ENCODE measurements at regions not wholly inside any gene's neighbourhood (a gene's known extent, or its start where the extent isn't known, plus 50 kb on each side); places are given as distances from the start of the nearest gene placed in this dataset.

DNA sequence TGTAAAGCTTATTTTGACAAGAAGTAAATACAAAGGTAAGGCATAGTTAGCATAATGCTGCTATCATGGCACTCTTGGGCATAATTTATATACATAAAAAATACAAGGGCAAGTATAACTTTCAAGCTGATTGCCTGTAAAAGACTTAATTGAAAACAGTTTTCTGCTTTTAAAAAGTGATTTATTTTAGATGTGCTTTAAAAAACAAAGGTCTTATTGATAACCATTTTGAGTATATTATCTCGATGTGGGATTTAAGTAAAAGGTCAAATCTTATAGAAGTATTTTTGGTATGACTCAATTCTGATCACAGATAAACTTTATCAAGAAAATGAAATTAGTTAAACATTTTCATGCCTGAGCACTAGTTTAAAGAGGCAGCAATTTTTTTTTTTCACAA, 175.8 kb downstream of the KCNRG start:
- Mint-ChIP-seq H3K36me3 (ENCODE audit: low read depth) (peaks cover 18% of the 10 kb centered on the region), H3K4me1 (peaks cover 13% of the 10 kb centered on the region), H3K27ac (no peak overlapping the region), H3K4me3 (no peak overlapping the region), H3K27me3 (ENCODE audit: low read depth, poor library complexity) (no peaks in the 10 kb centered on the region), H3K9me3 (peaks cover 12% of the 10 kb centered on the region)
- TF ChIP-seq, protein P1, sequence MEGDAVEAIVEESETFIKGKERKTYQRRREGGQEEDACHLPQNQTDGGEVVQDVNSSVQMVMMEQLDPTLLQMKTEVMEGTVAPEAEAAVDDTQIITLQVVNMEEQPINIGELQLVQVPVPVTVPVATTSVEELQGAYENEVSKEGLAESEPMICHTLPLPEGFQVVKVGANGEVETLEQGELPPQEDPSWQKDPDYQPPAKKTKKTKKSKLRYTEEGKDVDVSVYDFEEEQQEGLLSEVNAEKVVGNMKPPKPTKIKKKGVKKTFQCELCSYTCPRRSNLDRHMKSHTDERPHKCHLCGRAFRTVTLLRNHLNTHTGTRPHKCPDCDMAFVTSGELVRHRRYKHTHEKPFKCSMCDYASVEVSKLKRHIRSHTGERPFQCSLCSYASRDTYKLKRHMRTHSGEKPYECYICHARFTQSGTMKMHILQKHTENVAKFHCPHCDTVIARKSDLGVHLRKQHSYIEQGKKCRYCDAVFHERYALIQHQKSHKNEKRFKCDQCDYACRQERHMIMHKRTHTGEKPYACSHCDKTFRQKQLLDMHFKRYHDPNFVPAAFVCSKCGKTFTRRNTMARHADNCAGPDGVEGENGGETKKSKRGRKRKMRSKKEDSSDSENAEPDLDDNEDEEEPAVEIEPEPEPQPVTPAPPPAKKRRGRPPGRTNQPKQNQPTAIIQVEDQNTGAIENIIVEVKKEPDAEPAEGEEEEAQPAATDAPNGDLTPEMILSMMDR (IDR thresholded peaks at IDR 0.05), result no peak
- DNase-seq, result no peak

DNA sequence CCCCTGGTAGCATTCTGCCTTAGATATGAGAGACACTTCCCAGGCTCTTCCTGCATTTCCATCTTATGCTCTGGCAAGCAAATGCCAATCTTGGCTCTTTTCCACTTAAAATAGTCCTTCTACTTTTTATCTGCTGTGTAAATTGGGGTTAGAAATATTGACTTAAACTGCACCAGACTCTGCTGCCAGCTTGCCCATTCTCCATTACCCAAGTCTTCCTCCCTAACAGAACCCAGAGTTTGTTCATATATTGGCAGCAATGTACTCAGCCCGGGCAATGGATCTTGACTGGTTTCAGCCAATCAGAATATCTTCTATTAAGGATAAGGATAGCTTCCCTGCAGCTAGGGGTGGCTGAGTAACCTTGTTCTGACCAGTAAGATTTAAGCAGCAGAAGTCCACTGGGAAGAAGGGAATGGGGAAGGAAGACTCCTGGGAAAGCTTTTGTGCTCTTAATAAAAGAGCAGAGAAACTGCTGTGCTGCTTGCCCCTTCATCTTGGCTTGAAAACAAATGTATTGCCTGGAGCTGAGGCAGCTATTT, 177.1 kb downstream of the KCNRG start:
- no peaks in the 10 kb centered on the region for H3K9me3 Mint-ChIP-seq
- no peaks in the 10 kb centered on the region for H3K27me3 Mint-ChIP-seq (ENCODE audit: low read depth, poor library complexity)

DNA sequence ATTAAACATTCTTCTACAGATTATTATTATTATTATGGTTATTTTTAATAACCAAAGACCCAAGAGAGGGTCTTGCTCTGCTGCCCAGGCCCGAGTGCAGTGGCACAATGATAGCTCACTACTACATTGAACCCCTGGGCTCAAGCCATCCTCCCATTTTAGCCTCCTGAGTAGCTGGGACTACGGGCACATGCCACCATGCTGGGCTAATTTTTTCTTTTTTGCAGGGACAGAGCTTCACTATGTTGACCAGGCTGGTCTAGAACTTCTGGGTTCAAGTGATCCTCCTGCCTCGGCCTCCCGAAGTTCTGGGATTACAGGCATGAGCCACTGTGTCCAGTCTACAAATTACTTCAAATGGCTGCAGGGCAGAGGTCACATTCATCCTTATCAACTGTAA, 179.8 kb downstream of the KCNRG start:
- peaks cover under 1% of the 10 kb centered on the region for H3K27me3 Mint-ChIP-seq (ENCODE audit: low read depth, poor library complexity)
- H3K4me3 Mint-ChIP-seq, result no peak overlapping the region
- TF ChIP-seq, protein P1 (IDR thresholded peaks at IDR 0.05), result no peak
- peaks cover 6% of the 10 kb centered on the region for H3K4me1 Mint-ChIP-seq
- DNase-seq, result no peak
- H3K9me3 Mint-ChIP-seq, result no peaks in the 10 kb centered on the region
- H3K36me3 Mint-ChIP-seq (ENCODE audit: low read depth), result peaks cover 29% of the 10 kb centered on the region
- no peak overlapping the region for H3K27ac Mint-ChIP-seq

More for the DNA sequence above, 177.1 kb downstream of the KCNRG start:
- Mint-ChIP-seq H3K36me3 (ENCODE audit: low read depth) (peaks cover 17% of the 10 kb centered on the region), H3K4me3 (no peak overlapping the region), H3K27ac (no peak overlapping the region), H3K4me1 (peaks cover 5% of the 10 kb centered on the region)
- DNase-seq, result no peak
- TF ChIP-seq, protein P1 (IDR thresholded peaks at IDR 0.05), result no peak

DNA sequence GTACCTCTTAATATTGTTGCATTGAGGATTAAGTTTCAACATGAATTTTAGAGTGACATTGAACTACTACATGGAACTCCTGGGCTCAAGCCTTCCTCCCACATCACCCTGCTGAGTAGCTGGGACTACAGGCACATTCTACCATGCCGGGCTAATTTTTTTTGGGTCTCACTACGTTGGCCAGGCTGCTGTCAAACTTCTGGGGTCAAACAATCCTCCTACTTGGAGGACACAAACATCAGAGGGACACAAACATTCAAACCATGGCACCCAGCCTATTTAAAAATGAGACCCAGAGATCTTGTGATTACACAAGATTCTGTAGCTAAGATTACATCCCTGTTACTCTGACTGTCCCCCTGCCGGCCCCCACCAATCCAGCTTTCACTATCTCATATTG, 180.9 kb downstream of the KCNRG start:
- Mint-ChIP-seq H3K9me3 (peaks cover 3% of the 10 kb centered on the region), H3K27ac (no peak overlapping the region), H3K36me3 (ENCODE audit: low read depth) (peaks cover 26% of the 10 kb centered on the region), H3K4me3 (no peak overlapping the region), H3K27me3 (ENCODE audit: low read depth, poor library complexity) (peaks cover 6% of the 10 kb centered on the region), H3K4me1 (peaks cover 15% of the 10 kb centered on the region)
- TF ChIP-seq, protein P1 (IDR thresholded peaks at IDR 0.05), result no peak
- DNase-seq, result no peak

DNA sequence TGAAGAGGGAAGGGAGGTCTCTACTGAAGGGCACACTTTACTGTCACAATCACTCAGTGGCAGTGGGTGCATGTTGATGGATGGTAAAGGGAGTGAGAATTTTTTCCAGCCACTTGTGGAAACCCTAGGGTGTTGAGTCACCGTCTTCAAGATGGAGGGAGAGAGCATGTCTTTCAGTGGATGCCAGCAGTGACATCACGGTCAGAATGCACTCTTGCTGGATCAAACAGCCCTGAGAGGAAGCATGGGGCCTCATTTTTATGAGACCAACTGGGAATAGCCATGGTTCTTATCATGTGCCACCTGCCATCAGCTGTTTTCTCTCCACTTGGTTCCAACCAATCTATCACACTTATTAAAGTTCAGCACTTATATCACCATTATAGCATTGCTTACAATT, 182.5 kb downstream of the KCNRG start:
- TF ChIP-seq, protein P1 (IDR thresholded peaks at IDR 0.05), result no peak
- no peak for DNase-seq

DNA sequence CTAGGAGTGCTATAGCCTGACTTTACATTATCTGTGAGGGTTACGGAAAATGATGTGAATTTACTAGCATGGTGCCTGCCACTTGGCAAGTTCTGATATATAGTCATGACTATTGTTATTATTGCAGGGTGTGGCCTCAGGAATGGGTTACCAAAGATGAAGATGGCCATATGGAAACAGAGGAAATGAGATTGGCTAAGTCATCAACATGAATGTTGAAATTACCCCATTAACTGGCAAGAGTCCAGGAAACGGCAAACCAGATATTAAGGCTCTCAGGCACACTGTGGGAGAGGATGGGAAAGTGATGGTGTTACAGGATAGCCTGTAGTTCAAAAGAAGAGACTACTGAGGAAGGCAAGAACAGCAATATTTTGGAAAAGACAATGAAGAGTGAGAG, 183.3 kb downstream of the KCNRG start:
- Mint-ChIP-seq H3K4me1 (peaks cover 31% of the 10 kb centered on the region), H3K4me3 (no peak overlapping the region), H3K27ac (no peak overlapping the region), H3K27me3 (ENCODE audit: low read depth, poor library complexity) (peaks cover 6% of the 10 kb centered on the region), H3K36me3 (ENCODE audit: low read depth) (peaks cover 26% of the 10 kb centered on the region), H3K9me3 (peaks cover 3% of the 10 kb centered on the region)
- TF ChIP-seq, protein P1 (IDR thresholded peaks at IDR 0.05), result no peak
- DNase-seq, result no peak

More for the DNA sequence above, 182.5 kb downstream of the KCNRG start:
- peaks cover 6% of the 10 kb centered on the region for H3K27me3 Mint-ChIP-seq (ENCODE audit: low read depth, poor library complexity)
- H3K4me3 Mint-ChIP-seq, result no peak overlapping the region
- H3K27ac Mint-ChIP-seq, result no peak overlapping the region
- H3K9me3 Mint-ChIP-seq, result peaks cover 3% of the 10 kb centered on the region
- peaks cover 23% of the 10 kb centered on the region for H3K4me1 Mint-ChIP-seq
- H3K36me3 Mint-ChIP-seq (ENCODE audit: low read depth), result peaks cover 26% of the 10 kb centered on the region

Data from nephron progenitor cell (in vitro differentiated cells).